Keratinocyte (primary cell): ENCODE measurements at regions not wholly inside any gene's neighbourhood (a gene's known extent, or its start where the extent isn't known, plus 50 kb on each side); places are given as distances from the start of the nearest gene placed in this dataset.

Experiments
- EZH2 ChIP-seq: IDR thresholded peaks from one replicate; pipeline ENCODE4 v1.6.1; 2012; ENCODE audit warnings: inconsistent platforms, mild to moderate bottlenecking, low read length, moderate library complexity
- TF ChIP-seq, protein P1 (sequence below), 3 experiments: IDR thresholded peaks in 1 of 3; conservative IDR thresholded peaks in 1 of 3; optimal IDR thresholded peaks in 1 of 3; 2 replicates in 2 of 3; 3 replicates in 1 of 3; pipeline versions ENCODE3 to v1.5.1; 2011; ENCODE audit warnings: low read length in 3 of 3, mild to moderate bottlenecking in 3 of 3, moderate library complexity in 2 of 3, control low read depth in 1 of 3, inconsistent platforms in 1 of 3; ENCODE audit not compliant: insufficient read depth in 2 of 3; ENCODE audit errors: extremely low read depth in 1 of 3

DNA sequence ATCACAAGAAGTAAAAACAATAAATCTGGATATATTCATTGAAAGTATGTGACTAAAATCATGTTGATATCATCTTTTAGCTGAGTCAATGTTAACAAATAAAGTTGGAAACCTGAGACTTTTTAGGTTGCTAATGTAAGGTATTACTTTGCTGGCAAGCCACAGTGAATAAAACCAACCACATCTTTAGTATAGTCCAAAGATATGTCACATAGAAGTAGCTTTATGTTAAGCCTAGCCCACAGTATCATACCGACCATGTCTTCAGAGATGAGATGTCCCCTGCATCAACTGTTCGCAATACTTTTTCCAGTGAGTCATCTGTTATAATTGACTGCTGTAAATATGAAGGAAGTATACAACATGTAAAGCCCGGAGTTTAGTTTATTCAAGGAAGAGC, 107.6 kb upstream of the MCHR2 start:
- TF ChIP-seq, protein P1, sequence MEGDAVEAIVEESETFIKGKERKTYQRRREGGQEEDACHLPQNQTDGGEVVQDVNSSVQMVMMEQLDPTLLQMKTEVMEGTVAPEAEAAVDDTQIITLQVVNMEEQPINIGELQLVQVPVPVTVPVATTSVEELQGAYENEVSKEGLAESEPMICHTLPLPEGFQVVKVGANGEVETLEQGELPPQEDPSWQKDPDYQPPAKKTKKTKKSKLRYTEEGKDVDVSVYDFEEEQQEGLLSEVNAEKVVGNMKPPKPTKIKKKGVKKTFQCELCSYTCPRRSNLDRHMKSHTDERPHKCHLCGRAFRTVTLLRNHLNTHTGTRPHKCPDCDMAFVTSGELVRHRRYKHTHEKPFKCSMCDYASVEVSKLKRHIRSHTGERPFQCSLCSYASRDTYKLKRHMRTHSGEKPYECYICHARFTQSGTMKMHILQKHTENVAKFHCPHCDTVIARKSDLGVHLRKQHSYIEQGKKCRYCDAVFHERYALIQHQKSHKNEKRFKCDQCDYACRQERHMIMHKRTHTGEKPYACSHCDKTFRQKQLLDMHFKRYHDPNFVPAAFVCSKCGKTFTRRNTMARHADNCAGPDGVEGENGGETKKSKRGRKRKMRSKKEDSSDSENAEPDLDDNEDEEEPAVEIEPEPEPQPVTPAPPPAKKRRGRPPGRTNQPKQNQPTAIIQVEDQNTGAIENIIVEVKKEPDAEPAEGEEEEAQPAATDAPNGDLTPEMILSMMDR (optimal IDR thresholded peaks at IDR 0.05 in 1 of 3, IDR thresholded peaks at IDR 0.05 in 1 of 3, conservative IDR thresholded peaks at IDR 0.05 in 1 of 3; ENCODE audit: extremely low read depth in 1 of 3, insufficient read depth in 2 of 3, low read length in 3 of 3) = no peak
- TF ChIP-seq EZH2 = no peak
